Effector memory CD4-positive, alpha-beta T cell (primary cell): ENCODE measurements at regions not wholly inside any gene's neighbourhood (a gene's known extent, or its start where the extent isn't known, plus 50 kb on each side); places are given as distances from the start of the nearest gene placed in this dataset.

Source experiments
- DNase-seq, 3 donors: peaks; one replicate each; pipeline ENCODE4 v3.0.0-alpha.2; 2020
- H3K27ac ChIP-seq: 2 replicates; pipeline ENCODE4 v1.7.0; 2013; ENCODE audit warnings: mild to moderate bottlenecking, low read length, moderate library complexity; ENCODE audit not compliant: insufficient read depth, poor library complexity, severe bottlenecking
- H3K27me3 ChIP-seq: replicated peaks from 2 replicates; pipeline ENCODE4 v1.7.0; 2013; ENCODE audit warnings: mild to moderate bottlenecking, low read length; ENCODE audit not compliant: insufficient read depth, control insufficient read depth, poor library complexity, severe bottlenecking
- H3K36me3 ChIP-seq: 2 replicates; pipeline ENCODE4 v1.7.0; 2013; ENCODE audit warnings: mild to moderate bottlenecking, low read length, moderate library complexity; ENCODE audit not compliant: control insufficient read depth, insufficient read depth
- H3K4me1 ChIP-seq: 2 replicates; pipeline ENCODE4 v1.7.0; 2013; ENCODE audit warnings: low read length, mild to moderate bottlenecking; ENCODE audit not compliant: control insufficient read depth, insufficient read depth, poor library complexity, severe bottlenecking
- H3K4me3 ChIP-seq: 2 replicates; pipeline ENCODE4 v1.7.0; 2013; ENCODE audit warnings: low read length, low read depth, mild to moderate bottlenecking; ENCODE audit not compliant: insufficient read depth, poor library complexity, severe bottlenecking
- H3K9me3 ChIP-seq: 2 replicates; pipeline ENCODE4 v1.7.0; 2013; ENCODE audit warnings: mild to moderate bottlenecking, low read length, moderate library complexity; ENCODE audit not compliant: control insufficient read depth

DNA sequence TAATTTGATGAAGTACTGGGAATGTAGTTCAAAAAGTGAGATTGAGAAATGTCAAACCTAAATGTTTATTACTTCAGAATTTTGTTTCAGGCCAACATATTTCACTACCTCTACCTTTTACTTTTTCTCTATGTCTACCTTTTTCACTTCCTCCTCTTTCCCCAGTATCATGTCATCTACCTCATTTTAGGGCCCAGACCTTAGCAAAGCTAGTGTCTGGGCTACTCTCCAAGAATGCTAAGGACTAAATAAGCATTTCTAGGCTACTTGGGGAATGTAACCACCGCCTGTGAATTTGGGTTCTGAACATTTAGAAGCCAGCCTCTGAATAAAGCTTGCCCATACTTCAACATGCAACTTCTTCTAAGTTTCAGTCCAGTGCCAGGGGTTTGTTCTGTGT, 330.4 kb downstream of the SLC4A3 start:
- Histone ChIP-seq H3K4me1 (no peaks in the 10 kb centered on the region), H3K27me3 (no peaks in the 10 kb centered on the region), H3K27ac (no peak overlapping the region), H3K4me3 (no peak overlapping the region), H3K36me3 (no peaks in the 10 kb centered on the region), H3K9me3 (no peaks in the 10 kb centered on the region)
- DNase-seq: no peak

DNA sequence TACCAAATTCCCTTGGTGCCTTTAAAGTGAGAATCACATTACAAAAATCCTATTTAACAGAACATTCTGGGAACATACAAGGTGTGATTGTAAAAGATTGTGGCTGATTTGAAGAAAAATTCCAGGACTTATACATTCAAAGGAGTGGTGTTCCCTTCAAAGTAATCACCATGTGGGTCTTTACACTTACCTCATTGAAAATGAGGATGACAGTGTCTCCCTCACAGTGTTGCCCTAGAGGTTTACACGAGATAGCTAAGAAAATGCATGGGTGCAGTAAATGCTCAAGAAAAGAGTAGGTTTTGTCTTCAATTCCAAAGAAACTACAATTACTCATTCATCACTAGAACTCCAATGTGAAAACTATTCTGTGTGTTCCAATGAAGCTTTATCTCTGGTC, 331.5 kb downstream of the SLC4A3 start:
- Histone ChIP-seq H3K36me3 (no peaks in the 10 kb centered on the region), H3K4me3 (no peak overlapping the region), H3K9me3 (no peaks in the 10 kb centered on the region), H3K27me3 (no peaks in the 10 kb centered on the region), H3K27ac (no peak overlapping the region), H3K4me1 (no peaks in the 10 kb centered on the region)
- DNase-seq: no peak

DNA sequence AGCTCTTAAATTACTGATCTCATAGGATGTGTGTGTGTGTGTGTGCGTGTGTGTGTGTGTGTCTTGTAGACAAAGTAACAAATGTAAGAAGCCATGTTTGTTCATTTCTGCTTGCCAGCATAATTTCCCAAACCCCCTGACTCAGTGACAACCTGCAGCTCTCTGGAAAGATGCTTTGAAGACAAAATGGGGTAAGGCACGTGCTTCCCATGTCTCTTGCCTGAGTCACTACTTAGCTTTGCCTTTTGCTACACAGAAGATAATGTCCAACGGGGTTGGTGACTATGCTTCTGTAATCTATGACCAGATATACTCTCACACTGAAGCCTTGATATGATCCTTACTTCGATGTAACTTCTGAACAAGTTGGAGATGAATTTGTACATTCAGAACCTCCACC, 332.0 kb downstream of the SLC4A3 start:
- no peak for DNase-seq
- H3K27ac ChIP-seq: no peak overlapping the region
- H3K4me1 ChIP-seq: no peaks in the 10 kb centered on the region
- H3K36me3 ChIP-seq: no peaks in the 10 kb centered on the region
- H3K9me3 ChIP-seq: no peaks in the 10 kb centered on the region
- no peaks in the 10 kb centered on the region for H3K27me3 ChIP-seq
- H3K4me3 ChIP-seq: no peak overlapping the region

DNA sequence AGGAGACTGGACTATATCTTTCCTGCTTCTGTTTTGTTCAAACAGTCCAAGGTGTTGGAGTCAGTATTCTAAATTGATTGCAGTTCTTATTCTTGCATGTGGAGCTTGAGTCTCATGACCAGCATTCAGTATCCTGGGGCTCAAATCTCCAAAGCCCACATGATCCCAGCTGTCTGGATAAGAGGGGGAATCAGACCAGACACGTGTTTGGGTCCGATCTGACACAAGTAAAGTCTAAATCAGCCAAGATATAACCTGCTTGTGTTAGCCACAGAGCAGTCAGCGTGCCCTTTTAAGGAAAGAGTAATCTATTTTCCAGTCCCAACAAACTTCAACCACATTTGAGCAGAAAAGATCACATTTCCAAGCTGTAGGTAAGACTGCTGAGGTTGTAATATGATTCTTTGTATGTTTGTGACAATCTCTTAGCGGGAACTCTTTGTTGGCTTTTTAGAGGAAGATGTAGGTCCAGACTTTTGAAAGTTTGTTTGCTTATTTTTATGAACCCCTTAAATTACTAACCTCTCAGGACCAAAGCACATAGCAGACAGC, 334.6 kb downstream of the SLC4A3 start:
- H3K4me1 ChIP-seq: no peaks in the 10 kb centered on the region
- H3K9me3 ChIP-seq: no peaks in the 10 kb centered on the region
- no peaks in the 10 kb centered on the region for H3K27me3 ChIP-seq
- no peaks in the 10 kb centered on the region for H3K36me3 ChIP-seq
- H3K27ac ChIP-seq: no peak overlapping the region
- H3K4me3 ChIP-seq: no peak overlapping the region
- no peak for DNase-seq

DNA sequence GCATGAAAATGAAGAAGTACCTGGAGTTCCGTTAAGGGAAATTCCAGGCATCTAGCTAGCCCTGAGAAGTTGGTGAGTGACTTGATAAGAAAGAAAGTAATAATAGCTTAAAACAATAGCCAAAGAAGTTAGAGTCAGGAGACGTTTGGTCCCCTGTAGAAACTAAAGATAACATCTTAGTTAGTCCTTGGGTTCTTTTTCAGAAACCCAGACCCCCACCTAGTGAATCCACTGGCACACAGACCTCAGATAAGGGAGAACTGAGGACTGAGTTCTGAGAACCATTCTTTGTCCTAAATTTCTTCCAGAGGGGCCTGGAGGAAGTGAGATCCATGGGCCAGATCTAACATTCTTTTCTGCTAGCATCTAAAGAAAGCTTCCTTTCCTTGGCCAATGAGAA, 335.4 kb downstream of the SLC4A3 start:
- Histone ChIP-seq H3K4me1 (no peaks in the 10 kb centered on the region), H3K36me3 (no peaks in the 10 kb centered on the region), H3K27ac (no peak overlapping the region), H3K9me3 (no peaks in the 10 kb centered on the region), H3K4me3 (no peak overlapping the region), H3K27me3 (no peaks in the 10 kb centered on the region)
- DNase-seq: no peak

DNA sequence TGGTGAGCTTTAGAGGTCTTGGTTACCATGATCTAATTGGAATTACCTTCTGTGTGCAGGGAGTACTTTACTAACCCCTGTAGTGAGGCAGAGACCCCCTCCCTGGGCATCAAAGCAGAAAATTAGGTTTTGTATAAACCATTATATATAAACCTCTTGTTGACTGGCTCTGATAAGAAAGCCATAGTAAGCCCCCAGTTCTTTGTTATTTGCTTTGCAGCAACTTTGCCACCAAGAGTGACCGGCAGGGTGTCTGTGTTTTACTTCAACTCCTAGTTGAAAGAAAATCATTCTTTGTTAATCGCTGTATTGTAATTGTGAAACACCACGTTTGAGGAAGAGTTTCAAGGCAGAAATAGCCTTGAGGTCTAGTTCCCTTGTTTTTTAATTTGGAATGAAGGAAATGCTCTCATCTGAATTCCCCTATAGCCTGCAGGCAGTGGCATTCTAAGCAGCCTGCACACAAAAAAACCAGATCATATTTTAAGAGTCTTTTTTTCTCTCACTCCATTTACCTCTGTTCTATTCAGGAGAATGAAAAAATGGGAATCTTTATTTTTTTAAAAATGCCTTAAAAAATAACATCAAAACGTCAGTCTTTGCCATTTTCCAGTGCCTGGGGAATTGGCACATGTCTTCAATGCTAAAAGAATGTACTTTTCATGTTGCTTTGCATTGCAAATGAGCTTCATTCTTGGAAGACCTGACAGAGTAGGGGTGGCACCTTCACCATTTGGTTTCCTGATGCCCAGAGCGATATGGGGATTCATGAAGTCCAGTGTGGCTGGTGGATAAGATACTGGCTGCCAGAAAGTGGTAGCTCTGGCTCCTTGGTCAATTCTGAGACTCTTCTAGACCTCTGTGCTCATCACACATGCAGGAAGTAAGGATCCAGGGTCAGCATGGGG, 338.1 kb downstream of the SLC4A3 start:
- no peak for DNase-seq
- H3K4me1 ChIP-seq: no peaks in the 10 kb centered on the region
- H3K36me3 ChIP-seq: no peaks in the 10 kb centered on the region
- no peak overlapping the region for H3K27ac ChIP-seq
- no peaks in the 10 kb centered on the region for H3K9me3 ChIP-seq
- H3K4me3 ChIP-seq: no peak overlapping the region
- no peaks in the 10 kb centered on the region for H3K27me3 ChIP-seq

DNA sequence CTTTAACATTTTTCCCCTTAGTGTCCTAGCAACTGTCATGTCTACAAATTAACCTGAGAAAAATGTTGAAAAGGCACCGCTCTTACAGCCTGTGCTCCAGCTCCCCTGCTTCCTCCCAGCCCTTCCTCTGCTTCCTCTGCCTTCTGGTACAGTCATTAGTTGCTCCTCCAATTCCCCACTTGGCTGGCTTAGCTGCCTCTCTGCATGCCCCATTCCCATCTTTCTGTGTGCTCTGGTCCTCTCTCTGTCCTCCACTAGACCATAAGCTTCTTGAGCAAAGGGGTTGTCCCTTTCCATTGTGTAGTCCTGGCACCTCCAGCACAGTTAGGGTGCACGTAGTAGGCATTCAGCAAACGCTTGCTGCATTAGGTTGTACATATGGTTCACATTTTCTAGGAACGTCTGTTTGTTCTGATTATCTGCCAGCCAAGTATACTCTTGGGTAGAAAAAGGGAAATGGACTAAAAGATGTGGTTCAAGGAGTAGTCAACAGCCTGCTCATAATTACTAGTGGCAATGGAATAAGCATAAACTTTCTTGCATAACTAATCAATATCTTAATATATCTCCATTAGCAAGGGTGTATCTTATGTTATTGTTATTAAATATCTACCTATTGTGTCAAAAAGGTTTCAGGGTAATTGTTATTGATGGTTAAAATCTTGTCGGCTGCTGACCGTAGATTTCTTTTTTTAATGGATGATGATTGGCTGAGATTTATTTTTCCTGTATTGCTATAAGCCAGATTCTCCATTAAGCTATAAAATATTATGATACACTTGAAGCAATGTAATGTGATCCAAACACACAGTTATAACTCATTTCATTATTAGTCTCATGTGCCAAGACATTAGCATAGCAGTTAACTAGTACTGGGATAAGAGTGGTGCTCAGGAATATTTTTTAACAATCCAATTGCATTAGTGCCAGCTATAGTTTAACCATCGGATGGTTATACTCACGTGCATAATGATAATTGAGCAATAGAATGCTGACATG, 340.1 kb downstream of the SLC4A3 start:
- no peaks in the 10 kb centered on the region for H3K36me3 ChIP-seq
- H3K27me3 ChIP-seq: no peaks in the 10 kb centered on the region
- H3K4me1 ChIP-seq: no peaks in the 10 kb centered on the region
- H3K27ac ChIP-seq: no peak overlapping the region
- H3K9me3 ChIP-seq: no peaks in the 10 kb centered on the region
- no peak overlapping the region for H3K4me3 ChIP-seq
- no peak for DNase-seq

DNA sequence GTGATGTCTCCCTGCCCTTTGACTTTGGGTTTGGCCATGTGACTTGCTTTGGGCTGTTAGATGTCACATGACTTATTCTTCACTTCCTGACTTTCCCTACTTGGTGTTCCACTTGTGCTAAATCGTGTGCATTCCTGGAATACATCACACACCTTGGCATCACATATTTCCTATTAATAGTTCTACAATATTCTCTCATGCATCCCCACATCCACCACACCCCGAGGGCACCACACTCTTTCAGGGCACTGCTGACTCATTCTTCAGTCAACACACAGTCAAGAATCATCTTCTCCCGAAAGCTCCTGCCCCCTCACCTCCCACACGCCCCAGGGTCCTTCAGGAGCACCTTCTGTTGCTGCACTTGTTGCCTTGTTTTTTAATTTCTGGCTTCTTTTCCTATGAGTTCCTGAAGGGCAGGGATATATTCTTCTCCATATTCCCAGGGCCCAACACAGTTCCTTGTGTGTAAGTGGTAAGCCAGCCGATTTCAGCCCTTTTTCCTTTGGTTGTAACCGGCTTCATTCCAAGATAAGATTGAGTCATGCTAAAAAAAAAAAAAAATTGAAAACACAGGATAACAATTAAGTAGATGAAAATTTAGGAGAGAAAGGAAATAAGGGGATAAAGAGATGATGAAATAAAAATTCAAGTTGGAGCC, 341.4 kb downstream of the SLC4A3 start:
- no peaks in the 10 kb centered on the region for H3K4me1 ChIP-seq
- no peaks in the 10 kb centered on the region for H3K36me3 ChIP-seq
- no peaks in the 10 kb centered on the region for H3K27me3 ChIP-seq
- DNase-seq: no peak
- H3K9me3 ChIP-seq: no peaks in the 10 kb centered on the region
- no peak overlapping the region for H3K4me3 ChIP-seq
- no peak overlapping the region for H3K27ac ChIP-seq

DNA sequence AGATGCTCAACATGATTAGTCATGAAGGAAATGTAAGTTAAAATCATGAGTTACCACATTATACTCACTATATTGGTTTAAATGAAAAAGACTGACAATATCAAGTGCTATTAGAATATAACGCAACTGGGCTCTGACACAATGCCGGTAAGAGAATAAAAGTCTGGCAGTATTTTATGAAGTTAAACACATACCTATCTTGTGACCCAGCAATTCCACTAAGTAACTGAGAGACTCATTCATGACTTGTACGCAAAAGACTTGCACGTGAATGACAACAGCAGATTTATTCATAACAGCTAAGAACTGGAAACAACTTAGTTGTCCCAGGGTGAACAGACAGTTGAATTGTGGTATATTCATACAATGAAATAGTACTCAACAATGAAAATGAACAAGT, 342.1 kb downstream of the SLC4A3 start:
- no peaks in the 10 kb centered on the region for H3K9me3 ChIP-seq
- H3K27ac ChIP-seq: no peak overlapping the region
- DNase-seq: no peak
- H3K27me3 ChIP-seq: no peaks in the 10 kb centered on the region
- no peaks in the 10 kb centered on the region for H3K4me1 ChIP-seq
- no peaks in the 10 kb centered on the region for H3K36me3 ChIP-seq
- no peak overlapping the region for H3K4me3 ChIP-seq
